GM23338 (cell line): ENCODE measurements at regions not wholly inside any gene's neighbourhood (a gene's known extent, or its start where the extent isn't known, plus 50 kb on each side); places are given as distances from the start of the nearest gene placed in this dataset.

ENCODE experiments used
- ATAC-seq: fragments of 200-7000 bp; cut with Tn5 transposase; 3 replicates; pipeline ENCODE4 v1.9.1; 2020
- DNase-seq: peaks from one replicate; pipeline ENCODE4 v3.0.0-alpha.2; 2015; ENCODE audit warnings: low spot score
- H2AFZ ChIP-seq: fragments of 200-600 bp; sonication (generic); 2 replicates; pipeline ENCODE4 v1.8.0; 2016; ENCODE audit warnings: antibody characterized with exemption, mild to moderate bottlenecking, moderate library complexity
- H3F3A ChIP-seq: fragments of 200-600 bp; sonication (generic); replicated peaks from 2 replicates; pipeline ENCODE4 v1.8.0; 2017; ENCODE audit warnings: antibody characterized with exemption, mixed run types, low read depth
- H3K27ac ChIP-seq: fragments of 200-600 bp; sonication (generic); 2 replicates; pipeline ENCODE4 v1.6.1; 2016; ENCODE audit warnings: low read depth
- H3K27me3 ChIP-seq: fragments of 200-600 bp; sonication (generic); 2 replicates; pipeline ENCODE4 v1.8.0; 2016; ENCODE audit warnings: mild to moderate bottlenecking, mixed run types, moderate library complexity; ENCODE audit not compliant: insufficient read depth
- H3K36me3 ChIP-seq: fragments of 200-600 bp; sonication (generic); 2 replicates; pipeline ENCODE4 v1.8.0; 2016; ENCODE audit warnings: mild to moderate bottlenecking; ENCODE audit not compliant: insufficient read depth
- H3K4me1 ChIP-seq: fragments of 200-600 bp; sonication (generic); 2 replicates; pipeline ENCODE4 v1.8.0; 2016; ENCODE audit warnings: mild to moderate bottlenecking, moderate library complexity; ENCODE audit not compliant: insufficient read depth
- H3K4me2 ChIP-seq: fragments of 200-600 bp; sonication (generic); 2 replicates; pipeline ENCODE4 v1.7.1; 2017; ENCODE audit warnings: mixed run types
- H3K4me3 ChIP-seq: fragments of 200-600 bp; sonication (generic); 2 replicates; pipeline ENCODE4 v1.6.1; 2016; ENCODE audit warnings: mixed run types
- H3K79me2 ChIP-seq: fragments of 200-600 bp; sonication (generic); replicated peaks from 2 replicates; pipeline ENCODE4 v1.8.0; 2017; ENCODE audit warnings: mild to moderate bottlenecking; ENCODE audit not compliant: insufficient read depth
- H3K9me2 ChIP-seq: fragments of 200-600 bp; sonication (generic); 2 replicates; pipeline ENCODE4 v1.8.0; 2017; ENCODE audit not compliant: insufficient read depth
- H4K20me1 ChIP-seq: fragments of 200-600 bp; sonication (generic); replicated peaks from 2 replicates; pipeline ENCODE4 v1.8.0; 2017; ENCODE audit warnings: mild to moderate bottlenecking; ENCODE audit not compliant: insufficient read depth
- H3K27ac Mint-ChIP-seq: 2 replicates; pipeline ENCODE4 v1.8.0; 2020; ENCODE audit warnings: inconsistent platforms, mild to moderate bottlenecking, moderate library complexity, mixed read lengths
- H3K27me3 Mint-ChIP-seq: 3 replicates; pipeline ENCODE4 v1.8.0; 2022; ENCODE audit warnings: low read depth, mild to moderate bottlenecking, moderate library complexity, mixed read lengths, inconsistent platforms; ENCODE audit not compliant: insufficient read depth, poor library complexity
- H3K36me3 Mint-ChIP-seq: 3 replicates; pipeline ENCODE4 v1.8.0; 2021; ENCODE audit warnings: low read depth, mild to moderate bottlenecking, inconsistent platforms, moderate library complexity, mixed read lengths
- H3K4me1 Mint-ChIP-seq: 3 replicates; pipeline ENCODE4 v1.8.0; 2020; ENCODE audit warnings: mild to moderate bottlenecking, inconsistent platforms, mixed read lengths
- H3K4me3 Mint-ChIP-seq: 3 replicates; pipeline ENCODE4 v1.8.0; 2021; ENCODE audit warnings: moderate library complexity, mild to moderate bottlenecking, inconsistent platforms, mixed read lengths
- H3K9me3 Mint-ChIP-seq: 3 replicates; pipeline ENCODE4 v1.8.0; 2020; ENCODE audit warnings: moderate library complexity, mild to moderate bottlenecking, inconsistent platforms, mixed read lengths
- CREB1 ChIP-seq: fragments of 250-450 bp; sonication (Bioruptor Pico); IDR thresholded peaks from 2 replicates; pipeline ENCODE4 v1.5.0; 2020; ENCODE audit warnings: low read depth, mild to moderate bottlenecking, moderate library complexity
- ETS1 ChIP-seq: IDR thresholded peaks from 2 replicates; pipeline ENCODE4 v1.6.1; 2016; ENCODE audit warnings: antibody characterized with exemption
- EZH2 ChIP-seq: fragments of 200-600 bp; sonication (generic); IDR thresholded peaks from one replicate; pipeline ENCODE4 v1.8.0; 2017; ENCODE audit warnings: antibody characterized with exemption, mild to moderate bottlenecking, low read depth; ENCODE audit not compliant: unreplicated experiment
- EZH2phosphoT487 ChIP-seq: fragments of 200-600 bp; sonication (generic); IDR thresholded peaks from one replicate; pipeline ENCODE4 v1.8.1; 2018; ENCODE audit warnings: antibody characterized with exemption; ENCODE audit not compliant: unreplicated experiment
- JUNB ChIP-seq: IDR thresholded peaks from one replicate; pipeline ENCODE4 v1.6.1; 2016; ENCODE audit warnings: antibody characterized with exemption; ENCODE audit not compliant: unreplicated experiment
- POLR2AphosphoS5 ChIP-seq: IDR thresholded peaks from 2 replicates; pipeline ENCODE4 v1.6.1; 2016; ENCODE audit warnings: antibody characterized with exemption, low read depth
- REST ChIP-seq: IDR thresholded peaks from one replicate; pipeline ENCODE4 v1.6.1; 2018; ENCODE audit warnings: antibody characterized with exemption; ENCODE audit not compliant: unreplicated experiment
- STAT1 ChIP-seq: IDR thresholded peaks from one replicate; pipeline ENCODE4 v1.6.1; 2016; ENCODE audit warnings: antibody characterized with exemption; ENCODE audit not compliant: unreplicated experiment
- ZNF114 ChIP-seq: fragments of 250-450 bp; sonication (Bioruptor Pico); IDR thresholded peaks from 2 replicates; pipeline ENCODE4 v1.5.0; 2020; ENCODE audit warnings: mild to moderate bottlenecking, moderate library complexity
- ZNF331 ChIP-seq: fragments of 250-450 bp; sonication (Bioruptor Pico); IDR thresholded peaks from 2 replicates; pipeline ENCODE4 v1.5.0; 2020; ENCODE audit warnings: low read depth, mild to moderate bottlenecking, moderate library complexity
- ZNF462 ChIP-seq: fragments of 250-450 bp; sonication (Bioruptor Pico); IDR thresholded peaks from 2 replicates; pipeline ENCODE4 v1.5.0; 2020; ENCODE audit warnings: mild to moderate bottlenecking, moderate library complexity

GRCh38 chr1:106554294-106554693, 502.2 kb upstream of the PRMT6 start:
- Histone ChIP-seq H3K36me3 (no peaks in the 10 kb centered on the region), H3K27me3 (no peaks in the 10 kb centered on the region), H4K20me1 (no peaks in the 10 kb centered on the region), H3K4me2 (no peak overlapping the region), H3K79me2 (no peaks in the 10 kb centered on the region), H3K4me1 (no peaks in the 10 kb centered on the region), H3K27ac (no peak overlapping the region), H3K4me3 (no peak overlapping the region), H3F3A (no peaks in the 10 kb centered on the region), H3K9me2 (no peaks in the 10 kb centered on the region; the same call in 1 of the 2 replicates), H2AFZ (no peak overlapping the region)
- TF ChIP-seq POLR2AphosphoS5 = no peak
- no peaks in the 10 kb centered on the region for H3K36me3 Mint-ChIP-seq
- H3K9me3 Mint-ChIP-seq = peaks cover 5% of the 10 kb centered on the region; the same call in 2 of the 3 replicates
- H3K4me1 Mint-ChIP-seq = no peaks in the 10 kb centered on the region
- H3K4me3 Mint-ChIP-seq = no peak overlapping the region
- no peak for ATAC-seq
- no peak for DNase-seq
- peaks cover 1% of the 10 kb centered on the region for H3K27me3 Mint-ChIP-seq
- no peak overlapping the region for H3K27ac Mint-ChIP-seq

GRCh38 chr1:106555571-106555970, 500.9 kb upstream of the PRMT6 start:
- Histone ChIP-seq H3K36me3 (no peaks in the 10 kb centered on the region), H3K4me2 (no peak overlapping the region), H3F3A (no peaks in the 10 kb centered on the region), H3K4me3 (no peak overlapping the region), H3K27ac (no peak overlapping the region), H2AFZ (no peak overlapping the region), H3K79me2 (no peaks in the 10 kb centered on the region), H3K9me2 (no peaks in the 10 kb centered on the region; the same call in 1 of the 2 replicates), H3K27me3 (no peaks in the 10 kb centered on the region), H4K20me1 (no peaks in the 10 kb centered on the region), H3K4me1 (no peaks in the 10 kb centered on the region)
- no peaks in the 10 kb centered on the region for H3K4me1 Mint-ChIP-seq
- no peak overlapping the region for H3K27ac Mint-ChIP-seq
- H3K27me3 Mint-ChIP-seq = peaks cover 1% of the 10 kb centered on the region
- no peak for ATAC-seq
- H3K9me3 Mint-ChIP-seq = peaks cover 5% of the 10 kb centered on the region; the same call in 2 of the 3 replicates
- no peak overlapping the region for H3K4me3 Mint-ChIP-seq
- no peak for DNase-seq
- H3K36me3 Mint-ChIP-seq = no peaks in the 10 kb centered on the region
- TF ChIP-seq STAT1 (no peak), EZH2 (no peak), POLR2AphosphoS5 (no peak), EZH2phosphoT487 (no peak), JUNB (no peak), ETS1 (no peak), ZNF114 (no peak), REST (no peak), ZNF462 (no peak), ZNF331 (CRISPR knock-in tag) (no peak), CREB1 (CRISPR knock-in tag) (no peak)
